Prostate gland (tissue), 2 donors: ENCODE measurements at regions not wholly inside any gene's neighbourhood (a gene's known extent, or its start where the extent isn't known, plus 50 kb on each side); places are given as distances from the start of the nearest gene placed in this dataset.

Source experiments
- POLR2AphosphoS5 ChIP-seq: sonication (generic); formaldehyde crosslinking; IDR thresholded peaks from one replicate; pipeline ENCODE4 v1.6.1; 2017; ENCODE audit warnings: antibody characterized with exemption
- TF ChIP-seq, protein P1 (sequence below), 4 experiments: fragments of 200-600 bp in 2 of 4; fragments of 450-650 bp in 2 of 4; sonication (generic) in 2 of 4; IDR thresholded peaks; 1 replicate in 3 of 4; 2 replicates in 1 of 4; pipeline ENCODE4 v1.5.1; 2016 to 2019; ENCODE audit warnings: antibody characterized with exemption in 4 of 4, mild to moderate bottlenecking in 2 of 4, moderate library complexity in 2 of 4

DNA sequence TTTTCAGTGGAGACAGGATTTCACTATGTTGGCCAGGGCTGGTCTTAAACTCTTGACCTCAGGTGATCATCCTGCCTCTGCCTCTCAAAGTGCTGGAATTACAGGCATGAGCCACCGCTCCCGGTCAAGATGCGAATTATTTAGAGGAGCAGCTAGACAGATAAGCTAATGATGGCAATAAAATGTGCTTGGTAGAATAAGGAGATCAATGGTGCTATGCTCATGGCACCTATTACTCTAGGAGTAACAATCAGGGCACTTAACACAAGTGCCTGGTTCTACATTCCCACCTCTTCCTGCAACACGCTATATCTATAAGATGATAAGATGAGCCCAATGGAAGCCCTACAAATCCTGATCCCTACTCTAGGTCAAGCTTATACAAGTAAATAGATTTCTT lies 61.4 kb upstream of the LOC128125822 start:
- TF ChIP-seq, protein P1, sequence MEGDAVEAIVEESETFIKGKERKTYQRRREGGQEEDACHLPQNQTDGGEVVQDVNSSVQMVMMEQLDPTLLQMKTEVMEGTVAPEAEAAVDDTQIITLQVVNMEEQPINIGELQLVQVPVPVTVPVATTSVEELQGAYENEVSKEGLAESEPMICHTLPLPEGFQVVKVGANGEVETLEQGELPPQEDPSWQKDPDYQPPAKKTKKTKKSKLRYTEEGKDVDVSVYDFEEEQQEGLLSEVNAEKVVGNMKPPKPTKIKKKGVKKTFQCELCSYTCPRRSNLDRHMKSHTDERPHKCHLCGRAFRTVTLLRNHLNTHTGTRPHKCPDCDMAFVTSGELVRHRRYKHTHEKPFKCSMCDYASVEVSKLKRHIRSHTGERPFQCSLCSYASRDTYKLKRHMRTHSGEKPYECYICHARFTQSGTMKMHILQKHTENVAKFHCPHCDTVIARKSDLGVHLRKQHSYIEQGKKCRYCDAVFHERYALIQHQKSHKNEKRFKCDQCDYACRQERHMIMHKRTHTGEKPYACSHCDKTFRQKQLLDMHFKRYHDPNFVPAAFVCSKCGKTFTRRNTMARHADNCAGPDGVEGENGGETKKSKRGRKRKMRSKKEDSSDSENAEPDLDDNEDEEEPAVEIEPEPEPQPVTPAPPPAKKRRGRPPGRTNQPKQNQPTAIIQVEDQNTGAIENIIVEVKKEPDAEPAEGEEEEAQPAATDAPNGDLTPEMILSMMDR (IDR thresholded peaks at IDR 0.05), result no peak
- no peak for TF ChIP-seq POLR2AphosphoS5
